ENCODE measurements at regions not wholly inside any gene's neighbourhood (a gene's known extent, or its start where the extent isn't known, plus 50 kb on each side); places are given as distances from the start of the nearest gene placed in this dataset.

DNA sequence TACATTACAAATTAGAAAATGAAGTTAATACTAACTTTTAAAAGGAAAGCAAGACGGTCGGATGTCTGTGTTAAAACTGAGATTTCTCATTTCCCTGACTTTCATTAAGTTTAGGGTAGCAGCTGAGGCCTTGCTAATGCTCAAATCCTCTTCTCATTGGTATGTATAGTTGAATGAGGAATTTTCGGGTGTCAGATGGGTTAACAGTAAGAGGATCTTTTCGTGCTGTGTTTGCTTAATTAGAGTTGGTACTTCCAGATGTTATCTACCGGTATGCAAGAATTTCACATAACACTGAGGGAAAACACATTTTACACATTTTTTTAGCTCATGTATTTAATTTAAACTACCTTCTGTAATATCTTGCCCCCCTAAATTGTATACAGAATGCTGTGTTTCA lies 168.2 kb upstream of the CTNND2 start:
- TF ChIP-seq CTCF (IDR thresholded peaks at IDR 0.05; ENCODE audit: unreplicated experiment): no peak

DNA sequence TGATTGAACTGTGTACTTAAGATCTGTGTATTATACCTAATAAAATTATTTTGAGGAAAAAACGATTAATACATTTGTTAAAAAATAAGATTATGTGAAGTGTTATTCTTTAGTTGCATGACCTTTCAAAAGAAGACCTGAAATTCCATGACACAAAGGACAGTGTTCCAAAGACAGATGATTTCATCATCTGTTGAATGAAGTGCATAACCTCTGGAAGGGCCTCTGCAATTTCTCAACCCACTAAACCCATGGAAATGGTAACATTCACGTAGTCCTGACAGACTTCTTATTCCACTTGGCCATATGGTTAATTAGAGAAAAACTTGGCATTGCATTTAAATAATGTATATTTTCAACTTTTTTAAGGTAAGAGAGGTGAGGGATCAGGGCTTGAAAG lies 167.2 kb upstream of the CTNND2 start:
- intact Hi-C loops (cut with micrococcal nuclease): no loop called here
- H3K9me3 Mint-ChIP-seq (ENCODE audit: unreplicated experiment): no peaks in the 10 kb centered on the region
- no peak for DNase-seq (ENCODE audit: unreplicated experiment)
- H3K36me3 Mint-ChIP-seq (ENCODE audit: insufficient read depth, unreplicated experiment): no peaks in the 10 kb centered on the region
- H3K27me3 Mint-ChIP-seq (ENCODE audit: insufficient read depth, unreplicated experiment): no peaks in the 10 kb centered on the region
- no peaks in the 10 kb centered on the region for H3K4me1 Mint-ChIP-seq (ENCODE audit: insufficient read depth, unreplicated experiment)
- H3K27ac Mint-ChIP-seq (ENCODE audit: low read depth, unreplicated experiment): no peak overlapping the region
- TF ChIP-seq CTCF (IDR thresholded peaks at IDR 0.05; ENCODE audit: unreplicated experiment): no peak
- ChIA-PET POLR2A (no interaction called here), CTCF (no interaction called here)
- no TSS peak for BruUV-seq (replicated peaks)
- no peak overlapping the region for H3K4me3 Mint-ChIP-seq (ENCODE audit: unreplicated experiment)

More for the DNA sequence above, 168.2 kb upstream of the CTNND2 start:
- Mint-ChIP-seq H3K27me3 (ENCODE audit: insufficient read depth, unreplicated experiment) (no peaks in the 10 kb centered on the region), H3K36me3 (ENCODE audit: insufficient read depth, unreplicated experiment) (no peaks in the 10 kb centered on the region), H3K4me3 (ENCODE audit: unreplicated experiment) (no peak overlapping the region), H3K9me3 (ENCODE audit: unreplicated experiment) (no peaks in the 10 kb centered on the region), H3K4me1 (ENCODE audit: insufficient read depth, unreplicated experiment) (no peaks in the 10 kb centered on the region), H3K27ac (ENCODE audit: low read depth, unreplicated experiment) (no peak overlapping the region)
- intact Hi-C loops (cut with micrococcal nuclease): no loop called here
- POLR2A ChIA-PET: no interaction called here
- no peak for DNase-seq (ENCODE audit: unreplicated experiment)
- CTCF ChIA-PET: no interaction called here
- no TSS peak for BruUV-seq (replicated peaks)

GRCh38 chr5:12023614-12024241 lies 119.5 kb upstream of the CTNND2 start:
- ChIA-PET CTCF (interaction anchor here (0.6 to 3.8 kb wide), 15 partner anchors 13 to 1910 kb away, joined by 3 to 30 read pairs (median 4); no protein-coding TSS in a partner anchor), POLR2A (interaction anchor here (0.5 to 1.9 kb wide), 3 partner anchors 304 to 745 kb away, joined by 3 to 4 read pairs (median 4); no protein-coding TSS in a partner anchor)
- Mint-ChIP-seq H3K36me3 (ENCODE audit: insufficient read depth, unreplicated experiment) (no peaks in the 10 kb centered on the region), H3K9me3 (ENCODE audit: unreplicated experiment) (peaks cover 3% of the 10 kb centered on the region), H3K27ac (ENCODE audit: low read depth, unreplicated experiment) (no peak overlapping the region), H3K4me3 (ENCODE audit: unreplicated experiment) (no peak overlapping the region), H3K27me3 (ENCODE audit: insufficient read depth, unreplicated experiment) (no peaks in the 10 kb centered on the region), H3K4me1 (ENCODE audit: insufficient read depth, unreplicated experiment) (no peaks in the 10 kb centered on the region)
- intact Hi-C loops (cut with micrococcal nuclease): loop anchor here (2.0 to 10.0 kb wide), 3 partner anchors 396 to 1569 kb away; no protein-coding TSS in a partner anchor
- TF ChIP-seq CTCF (IDR thresholded peaks at IDR 0.05; ENCODE audit: unreplicated experiment): peak; percentile 44
- peak; percentile 60 for DNase-seq (ENCODE audit: unreplicated experiment)
- BruUV-seq (replicated peaks): no TSS peak

DNA sequence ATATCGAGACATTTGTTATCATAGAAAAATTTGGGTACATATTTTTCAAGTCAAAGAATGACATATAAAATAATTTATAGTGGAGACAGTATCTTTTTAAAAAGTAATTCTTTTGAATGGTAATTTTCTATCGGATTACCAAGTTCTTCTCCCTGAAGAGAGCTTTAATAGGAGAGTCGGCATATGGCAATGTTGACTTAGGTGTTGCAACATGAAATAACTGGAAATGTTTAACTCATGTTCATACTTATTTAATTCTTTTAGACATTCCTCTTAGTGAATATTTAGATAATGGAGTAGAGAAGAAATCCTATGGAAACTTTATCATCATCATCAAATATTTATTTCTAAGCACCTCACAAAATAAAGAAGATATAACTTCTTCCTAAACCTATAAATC lies 118.2 kb upstream of the CTNND2 start:
- intact Hi-C loops (cut with micrococcal nuclease): loop anchor here (2.0 to 10.0 kb wide), 3 partner anchors 395 to 1568 kb away; no protein-coding TSS in a partner anchor
- H3K36me3 Mint-ChIP-seq (ENCODE audit: insufficient read depth, unreplicated experiment): no peaks in the 10 kb centered on the region
- no peak overlapping the region for H3K27ac Mint-ChIP-seq (ENCODE audit: low read depth, unreplicated experiment)
- no peaks in the 10 kb centered on the region for H3K9me3 Mint-ChIP-seq (ENCODE audit: unreplicated experiment)
- no peaks in the 10 kb centered on the region for H3K4me1 Mint-ChIP-seq (ENCODE audit: insufficient read depth, unreplicated experiment)
- no peak for DNase-seq (ENCODE audit: unreplicated experiment)
- no peak for TF ChIP-seq CTCF (IDR thresholded peaks at IDR 0.05; ENCODE audit: unreplicated experiment)
- ChIA-PET CTCF (interaction anchor here (1.3 to 3.8 kb wide), 5 partner anchors 14 to 755 kb away, joined by 3 to 30 read pairs (median 4); no protein-coding TSS in a partner anchor), POLR2A (interaction anchor here (1.9 kb wide), 1 partner anchor 302 kb away, joined by 4 read pairs; no protein-coding TSS in a partner anchor)
- BruUV-seq (replicated peaks): no TSS peak
- no peaks in the 10 kb centered on the region for H3K27me3 Mint-ChIP-seq (ENCODE audit: insufficient read depth, unreplicated experiment)
- no peak overlapping the region for H3K4me3 Mint-ChIP-seq (ENCODE audit: unreplicated experiment)

Data from MCF 10A (cell line).